Immature natural killer cell (primary cell): ENCODE measurements at regions not wholly inside any gene's neighbourhood (a gene's known extent, or its start where the extent isn't known, plus 50 kb on each side); places are given as distances from the start of the nearest gene placed in this dataset.
A peak's percentile ranks its signal among the peaks of the same experiment; 100 is the strongest.

Experiments
- DNase-seq, 3 donors: peaks; one replicate each; pipeline ENCODE4 v3.0.0; 2022; ENCODE audit warnings: mixed read lengths in 1 of 3
- H3K27ac Mint-ChIP-seq, 6 donors: one replicate each; pipeline ENCODE4 v1.8.0; 2020; ENCODE audit warnings: mixed read lengths in 6 of 6, mild to moderate bottlenecking in 5 of 6, inconsistent platforms in 4 of 6, moderate library complexity in 3 of 6
- H3K27me3 Mint-ChIP-seq, 3 donors: one replicate each; pipeline ENCODE4 v1.8.0; 2020 to 2021; ENCODE audit warnings: low read depth in 3 of 3, mild to moderate bottlenecking in 3 of 3, mixed read lengths in 3 of 3, moderate library complexity in 3 of 3, inconsistent platforms in 1 of 3
- H3K36me3 Mint-ChIP-seq, 3 donors: one replicate each; pipeline ENCODE4 v1.8.0; 2020; ENCODE audit warnings: mixed read lengths in 3 of 3, inconsistent platforms in 2 of 3, mild to moderate bottlenecking in 2 of 3
- H3K4me1 Mint-ChIP-seq, 2 donors: one replicate each; pipeline ENCODE4 v1.8.0; 2020; ENCODE audit warnings: inconsistent platforms in 2 of 2, mild to moderate bottlenecking in 2 of 2, mixed read lengths in 2 of 2, moderate library complexity in 1 of 2
- H3K4me3 Mint-ChIP-seq, 5 donors: one replicate each; pipeline ENCODE4 v1.8.0; 2020; ENCODE audit warnings: mild to moderate bottlenecking in 5 of 5, mixed read lengths in 5 of 5, inconsistent platforms in 3 of 5, moderate library complexity in 3 of 5
- H3K9me3 Mint-ChIP-seq, 6 donors: one replicate each; pipeline ENCODE4 v1.8.0; 2020; ENCODE audit warnings: mild to moderate bottlenecking in 6 of 6, mixed read lengths in 6 of 6, inconsistent platforms in 4 of 6, moderate library complexity in 3 of 6

DNA sequence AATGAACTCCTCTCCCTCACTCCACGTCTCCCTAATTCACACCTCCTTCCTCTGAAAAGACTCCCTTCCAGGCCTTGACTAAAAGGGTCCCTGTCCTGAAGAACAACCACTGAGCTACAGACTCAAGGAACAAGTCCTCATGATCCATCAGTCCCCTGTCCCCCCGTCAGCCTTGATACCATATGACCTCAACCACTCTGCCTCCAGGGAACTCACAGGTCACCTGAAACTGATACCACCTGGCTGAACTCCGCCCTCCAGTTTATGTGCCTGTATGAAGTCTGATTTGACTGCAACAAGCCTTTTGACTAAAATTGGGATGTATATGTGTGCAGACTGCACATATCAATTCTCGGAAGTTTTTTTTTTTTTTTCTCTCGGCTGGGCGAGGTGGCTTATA is 88.7 kb downstream of the UGCG start:
- H3K4me1 Mint-ChIP-seq: peaks cover 43 to 64% of the 10 kb centered on the region in 2 donors
- no peaks in the 10 kb centered on the region for H3K9me3 Mint-ChIP-seq
- H3K27ac Mint-ChIP-seq: peak overlapping the region in 2 of 6 donors; percentile 60 to 65
- no peak for DNase-seq
- no peaks in the 10 kb centered on the region for H3K36me3 Mint-ChIP-seq
- peak overlapping the region in 4 of 5 donors; percentile 13 to 43 (median 19) for H3K4me3 Mint-ChIP-seq
- peaks cover 0 to 2% (median 0%) of the 10 kb centered on the region in 3 donors for H3K27me3 Mint-ChIP-seq

GRCh38 chr9:111986035-111986556 is 89.5 kb downstream of the UGCG start:
- H3K27ac Mint-ChIP-seq: peak overlapping the region in 4 of 6 donors; percentile 43 to 85 (median 56)
- peaks cover 0 to 2% (median 0%) of the 10 kb centered on the region in 3 donors for H3K27me3 Mint-ChIP-seq
- peak overlapping the region in 4 of 5 donors; percentile 6 to 72 (median 36) for H3K4me3 Mint-ChIP-seq
- no peak for DNase-seq
- peaks cover 43 to 65% of the 10 kb centered on the region in 2 donors for H3K4me1 Mint-ChIP-seq
- H3K36me3 Mint-ChIP-seq: no peaks in the 10 kb centered on the region
- no peaks in the 10 kb centered on the region for H3K9me3 Mint-ChIP-seq
